HFF-Myc (cell line): ENCODE measurements at regions not wholly inside any gene's neighbourhood (a gene's known extent, or its start where the extent isn't known, plus 50 kb on each side); places are given as distances from the start of the nearest gene placed in this dataset.

Experiments
- DNase-seq: peaks from one replicate; pipeline ENCODE4 v3.0.0-alpha.2; 2011; ENCODE audit warnings: low read depth; ENCODE audit errors: extremely low read depth
- H3K4me3 ChIP-seq: replicated peaks from 2 replicates; pipeline ENCODE4 v1.5.1; 2011; ENCODE audit warnings: low read depth, mild to moderate bottlenecking, control low read depth, low read length
- TF ChIP-seq, protein P1 (sequence below): IDR thresholded peaks from 2 replicates; pipeline ENCODE4 v1.5.1; 2012; ENCODE audit warnings: mild to moderate bottlenecking, low read depth, low read length, control low read depth; ENCODE audit errors: missing control alignments

DNA sequence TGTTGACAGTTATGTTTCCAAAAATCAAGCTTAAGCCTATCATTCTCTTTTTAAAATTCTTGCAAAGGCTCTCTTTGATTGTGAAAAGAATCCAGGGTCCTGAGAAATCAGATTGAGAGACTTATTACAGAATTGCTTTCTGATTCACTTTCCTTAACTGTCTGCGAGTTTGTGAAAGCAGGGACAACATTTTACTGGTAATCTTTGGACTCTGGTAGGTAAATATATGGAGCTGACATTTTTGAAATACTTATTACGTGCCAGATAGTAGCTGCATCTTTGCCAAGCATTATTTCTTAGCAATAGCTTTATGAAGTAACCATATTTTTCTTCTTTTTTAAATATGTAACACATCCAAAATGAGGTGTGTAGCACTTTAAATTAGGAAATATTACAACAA lies 570.9 kb downstream of the CMPK2 start:
- TF ChIP-seq, protein P1, sequence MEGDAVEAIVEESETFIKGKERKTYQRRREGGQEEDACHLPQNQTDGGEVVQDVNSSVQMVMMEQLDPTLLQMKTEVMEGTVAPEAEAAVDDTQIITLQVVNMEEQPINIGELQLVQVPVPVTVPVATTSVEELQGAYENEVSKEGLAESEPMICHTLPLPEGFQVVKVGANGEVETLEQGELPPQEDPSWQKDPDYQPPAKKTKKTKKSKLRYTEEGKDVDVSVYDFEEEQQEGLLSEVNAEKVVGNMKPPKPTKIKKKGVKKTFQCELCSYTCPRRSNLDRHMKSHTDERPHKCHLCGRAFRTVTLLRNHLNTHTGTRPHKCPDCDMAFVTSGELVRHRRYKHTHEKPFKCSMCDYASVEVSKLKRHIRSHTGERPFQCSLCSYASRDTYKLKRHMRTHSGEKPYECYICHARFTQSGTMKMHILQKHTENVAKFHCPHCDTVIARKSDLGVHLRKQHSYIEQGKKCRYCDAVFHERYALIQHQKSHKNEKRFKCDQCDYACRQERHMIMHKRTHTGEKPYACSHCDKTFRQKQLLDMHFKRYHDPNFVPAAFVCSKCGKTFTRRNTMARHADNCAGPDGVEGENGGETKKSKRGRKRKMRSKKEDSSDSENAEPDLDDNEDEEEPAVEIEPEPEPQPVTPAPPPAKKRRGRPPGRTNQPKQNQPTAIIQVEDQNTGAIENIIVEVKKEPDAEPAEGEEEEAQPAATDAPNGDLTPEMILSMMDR = no peak
- no peak overlapping the region for H3K4me3 ChIP-seq
- no peak for DNase-seq

- no peak for DNase-seq
- TF ChIP-seq, protein P1 = no peak
Measured at GRCh38 chr2:6297238-6297637, 568.5 kb downstream of the CMPK2 start.

DNA sequence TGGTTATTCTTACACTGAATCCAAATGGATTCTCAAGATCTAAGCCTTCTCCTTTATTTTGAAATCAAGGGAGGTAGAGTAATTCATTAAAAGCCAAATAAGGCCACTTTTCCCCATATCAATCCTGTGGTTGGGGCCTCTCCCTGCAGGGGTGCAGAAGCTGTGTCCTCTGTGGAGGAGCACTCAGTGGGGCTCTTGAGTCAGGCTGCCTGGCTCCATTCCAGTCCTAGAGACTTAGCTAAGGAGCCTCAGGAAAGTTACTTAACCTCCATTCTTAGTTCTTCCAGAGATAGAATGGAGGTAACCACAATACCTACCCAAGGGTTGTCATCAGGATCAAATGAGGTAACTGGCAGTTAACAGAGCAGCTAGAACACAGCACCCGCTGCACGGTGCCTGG lies 564.3 kb downstream of the CMPK2 start:
- no peak overlapping the region for H3K4me3 ChIP-seq
- no peak for DNase-seq
- TF ChIP-seq, protein P1 = no peak

More at GRCh38 chr2:6297238-6297637, 568.5 kb downstream of the CMPK2 start:
- H3K4me3 ChIP-seq = no peak overlapping the region

DNA sequence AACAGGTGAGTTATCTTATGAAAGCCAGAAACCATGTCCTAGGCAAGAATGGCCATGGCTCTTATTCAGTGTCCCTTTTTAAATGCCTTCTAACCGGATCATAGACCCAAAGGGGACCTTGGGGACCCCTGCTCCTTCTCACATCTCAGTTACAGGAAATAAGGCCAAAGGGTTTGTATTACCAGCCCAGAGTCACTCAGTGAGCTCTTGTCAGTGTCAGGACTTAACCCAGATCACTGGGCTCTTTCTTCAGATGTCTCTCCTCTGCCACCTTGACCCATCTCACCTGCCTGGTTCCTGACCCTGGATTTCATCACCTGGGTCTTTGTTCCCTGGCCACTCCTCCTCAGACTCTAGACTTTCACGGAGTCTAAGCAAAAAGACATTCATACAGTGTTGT lies 556.7 kb downstream of the CMPK2 start:
- no peak for DNase-seq
- TF ChIP-seq, protein P1 = no peak
- H3K4me3 ChIP-seq = no peak overlapping the region

DNA sequence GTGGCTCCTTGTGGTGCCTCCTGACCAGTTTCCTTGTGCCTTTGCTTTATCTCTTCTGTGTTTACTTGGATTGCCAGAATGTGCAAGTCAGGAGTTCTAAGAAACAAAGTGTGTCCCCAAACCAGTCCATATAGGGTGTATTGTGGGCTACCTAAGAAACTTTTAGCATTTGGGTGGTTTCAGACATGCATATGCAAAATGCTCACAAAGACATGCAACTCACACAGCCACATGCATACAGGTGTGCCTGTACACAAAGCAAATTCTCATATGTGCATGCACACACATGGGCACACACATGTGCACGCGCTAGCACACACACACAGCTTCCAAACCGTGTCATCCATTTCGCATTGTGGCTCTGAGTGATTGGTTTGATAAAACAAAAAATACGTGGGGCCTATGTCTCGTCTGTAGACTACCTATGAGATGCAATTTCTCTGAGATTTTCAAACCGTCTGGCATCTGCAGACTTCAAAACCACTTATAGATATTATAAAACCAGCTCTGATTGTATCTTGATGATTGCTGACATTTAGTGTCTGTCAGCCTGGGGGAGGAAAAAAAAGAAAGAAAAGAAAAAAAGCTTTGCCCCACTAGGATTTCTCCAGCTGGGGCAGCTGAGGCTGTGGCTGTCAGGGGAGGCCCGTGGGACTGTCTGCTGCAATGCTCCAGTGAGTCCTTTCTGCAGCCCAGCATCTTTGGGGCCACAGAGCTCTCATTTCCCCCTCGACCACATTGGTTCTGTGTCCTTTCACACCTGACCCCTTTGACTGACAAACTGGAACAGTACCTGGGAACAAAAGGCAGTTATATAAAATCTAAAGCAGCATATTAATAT lies 556.1 kb downstream of the CMPK2 start:
- DNase-seq = no peak
- no peak overlapping the region for H3K4me3 ChIP-seq
- TF ChIP-seq, protein P1 = no peak

DNA sequence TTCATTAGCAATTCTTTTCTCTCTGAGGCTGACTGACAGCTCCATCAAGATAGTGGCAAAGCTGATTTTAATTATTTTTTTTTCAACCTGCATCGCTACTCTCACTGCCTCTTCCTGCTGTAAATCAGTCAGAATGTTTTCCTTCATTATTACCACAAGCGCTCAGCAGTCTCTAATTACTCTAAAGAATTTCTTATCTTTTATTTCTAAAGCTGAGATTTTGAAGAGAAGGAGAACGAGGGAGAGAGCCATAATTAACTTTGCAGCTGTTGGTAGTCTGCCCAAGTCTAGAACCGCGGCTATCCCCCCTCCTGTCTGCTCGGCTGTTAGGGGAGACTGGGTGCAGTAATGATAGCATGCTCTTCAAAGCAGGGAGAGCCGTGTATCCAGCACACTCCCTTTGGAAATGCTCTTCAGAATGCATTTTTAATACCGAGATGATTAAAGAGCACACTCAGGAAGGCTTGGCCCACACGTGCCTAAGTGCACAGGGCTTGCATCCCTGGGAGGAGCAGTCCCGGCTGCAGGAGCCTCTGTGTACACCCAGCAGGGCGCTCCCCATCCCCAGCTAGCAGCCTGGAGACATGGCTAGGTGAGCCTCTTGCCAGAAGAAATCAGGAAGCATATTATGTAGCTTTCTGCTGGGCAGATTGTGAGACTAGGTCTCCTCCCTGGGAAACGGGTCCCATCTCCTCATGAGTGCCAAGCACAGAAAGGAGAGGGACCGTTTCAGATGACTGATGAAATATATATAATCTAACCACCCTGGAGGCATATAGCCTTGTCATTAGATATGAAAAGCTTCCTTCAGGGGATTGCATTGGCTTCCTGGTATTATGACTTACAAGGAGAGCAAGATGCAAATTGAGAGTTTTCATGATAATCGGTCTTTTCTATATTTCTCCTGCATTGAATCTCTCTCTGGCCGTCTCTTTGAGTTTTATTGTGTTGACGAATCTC lies 555.2 kb downstream of the CMPK2 start:
- no peak for DNase-seq
- H3K4me3 ChIP-seq = no peak overlapping the region
- TF ChIP-seq, protein P1 = no peak
